Prostate gland (tissue), 2 donors: ENCODE measurements at regions not wholly inside any gene's neighbourhood (a gene's known extent, or its start where the extent isn't known, plus 50 kb on each side); places are given as distances from the start of the nearest gene placed in this dataset.

ENCODE experiments used
- POLR2A ChIP-seq: fragments of 450-650 bp; IDR thresholded peaks from one replicate; pipeline ENCODE4 v1.6.1; 2016; ENCODE audit warnings: antibody characterized with exemption, mild to moderate bottlenecking
- TF ChIP-seq, protein P1 (sequence below), 4 experiments: fragments of 200-600 bp in 2 of 4; fragments of 450-650 bp in 2 of 4; sonication (generic) in 2 of 4; IDR thresholded peaks; 1 replicate in 3 of 4; 2 replicates in 1 of 4; pipeline ENCODE4 v1.5.1; 2016 to 2019; ENCODE audit warnings: antibody characterized with exemption in 4 of 4, mild to moderate bottlenecking in 2 of 4, moderate library complexity in 2 of 4

DNA sequence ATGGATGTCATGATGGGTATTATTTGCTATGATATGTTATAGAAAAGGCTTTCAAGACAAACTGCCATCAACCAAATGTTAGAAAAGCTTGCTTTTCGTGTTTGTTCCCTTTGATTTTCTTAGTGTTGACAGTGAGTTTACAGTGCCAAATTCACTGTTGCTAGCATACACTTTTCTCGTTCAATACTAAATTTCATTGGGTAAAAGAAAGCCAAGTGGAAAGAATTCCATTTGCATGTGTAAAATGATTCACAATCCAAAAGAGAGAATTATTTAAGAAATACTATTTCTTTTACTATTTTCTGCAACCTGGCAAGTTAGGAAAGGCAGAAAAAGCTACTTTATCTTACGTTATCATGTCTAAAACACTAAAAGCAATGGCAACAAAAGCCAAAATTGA lies 301.4 kb downstream of the OTOL1 start:
- TF ChIP-seq, protein P1, sequence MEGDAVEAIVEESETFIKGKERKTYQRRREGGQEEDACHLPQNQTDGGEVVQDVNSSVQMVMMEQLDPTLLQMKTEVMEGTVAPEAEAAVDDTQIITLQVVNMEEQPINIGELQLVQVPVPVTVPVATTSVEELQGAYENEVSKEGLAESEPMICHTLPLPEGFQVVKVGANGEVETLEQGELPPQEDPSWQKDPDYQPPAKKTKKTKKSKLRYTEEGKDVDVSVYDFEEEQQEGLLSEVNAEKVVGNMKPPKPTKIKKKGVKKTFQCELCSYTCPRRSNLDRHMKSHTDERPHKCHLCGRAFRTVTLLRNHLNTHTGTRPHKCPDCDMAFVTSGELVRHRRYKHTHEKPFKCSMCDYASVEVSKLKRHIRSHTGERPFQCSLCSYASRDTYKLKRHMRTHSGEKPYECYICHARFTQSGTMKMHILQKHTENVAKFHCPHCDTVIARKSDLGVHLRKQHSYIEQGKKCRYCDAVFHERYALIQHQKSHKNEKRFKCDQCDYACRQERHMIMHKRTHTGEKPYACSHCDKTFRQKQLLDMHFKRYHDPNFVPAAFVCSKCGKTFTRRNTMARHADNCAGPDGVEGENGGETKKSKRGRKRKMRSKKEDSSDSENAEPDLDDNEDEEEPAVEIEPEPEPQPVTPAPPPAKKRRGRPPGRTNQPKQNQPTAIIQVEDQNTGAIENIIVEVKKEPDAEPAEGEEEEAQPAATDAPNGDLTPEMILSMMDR (IDR thresholded peaks at IDR 0.05): no peak
- no peak for TF ChIP-seq POLR2A
